IPS DF 19.7 (cell line): ENCODE measurements at regions not wholly inside any gene's neighbourhood (a gene's known extent, or its start where the extent isn't known, plus 50 kb on each side); places are given as distances from the start of the nearest gene placed in this dataset.

ENCODE experiments used
- DNase-seq: peaks from one replicate; pipeline ENCODE4 v3.0.0-alpha.2; 2013; ENCODE audit warnings: low read depth, low spot score

GRCh38 chr18:7349181-7349837 is 118.4 kb downstream of the LRRC30 start:
- no peak for DNase-seq

- no peak for DNase-seq
Measured at GRCh38 chr18:7358989-7359726, 128.3 kb downstream of the LRRC30 start.

DNA sequence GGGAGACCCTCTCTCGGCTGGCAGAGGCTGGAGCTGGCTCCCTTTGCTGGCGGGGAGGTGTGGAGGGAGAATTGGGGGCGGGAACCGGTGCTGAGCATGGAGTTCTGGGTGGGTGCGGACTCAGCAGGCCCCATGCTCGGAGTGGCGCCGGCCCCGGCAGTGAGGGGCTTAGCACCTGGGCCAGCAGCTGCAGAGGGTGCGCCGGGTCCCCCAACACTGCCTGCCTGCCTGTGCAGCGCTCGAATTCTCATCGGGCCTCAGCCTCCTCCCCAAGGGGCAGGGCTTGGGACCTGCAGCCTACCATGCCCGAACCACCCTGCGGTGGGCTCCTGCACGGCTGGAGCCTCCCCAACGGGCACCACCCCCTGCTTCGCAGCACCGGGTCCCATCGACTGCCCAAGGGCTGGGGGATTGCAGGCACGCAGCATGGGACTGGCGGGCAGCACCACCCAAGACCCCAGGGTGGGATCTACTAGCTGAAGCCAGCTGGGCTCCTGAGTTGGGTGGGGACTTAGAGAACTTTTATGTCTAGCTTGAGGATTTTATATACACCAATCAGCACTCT is 129.8 kb downstream of the LRRC30 start:
- DNase-seq = no peak

DNA sequence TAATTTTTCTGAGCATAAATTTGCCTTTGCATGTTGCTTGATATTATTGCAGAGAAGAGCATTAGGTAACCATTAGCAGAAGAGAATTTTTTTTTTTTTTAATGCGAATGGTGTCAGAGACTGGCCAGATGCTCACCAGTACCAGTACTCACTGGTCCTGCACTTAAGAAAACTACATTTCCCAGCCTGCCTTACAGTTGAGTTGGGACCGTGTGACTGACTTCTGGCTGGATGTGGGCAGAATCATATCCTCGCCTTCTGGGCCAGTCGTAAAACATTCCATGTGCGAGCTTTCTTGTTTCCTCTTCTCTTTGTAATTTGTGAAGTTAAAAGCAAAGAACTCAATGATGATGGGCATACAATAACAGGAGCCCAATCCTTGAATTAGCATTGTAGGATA is 132.4 kb downstream of the LRRC30 start:
- DNase-seq = no peak

DNA sequence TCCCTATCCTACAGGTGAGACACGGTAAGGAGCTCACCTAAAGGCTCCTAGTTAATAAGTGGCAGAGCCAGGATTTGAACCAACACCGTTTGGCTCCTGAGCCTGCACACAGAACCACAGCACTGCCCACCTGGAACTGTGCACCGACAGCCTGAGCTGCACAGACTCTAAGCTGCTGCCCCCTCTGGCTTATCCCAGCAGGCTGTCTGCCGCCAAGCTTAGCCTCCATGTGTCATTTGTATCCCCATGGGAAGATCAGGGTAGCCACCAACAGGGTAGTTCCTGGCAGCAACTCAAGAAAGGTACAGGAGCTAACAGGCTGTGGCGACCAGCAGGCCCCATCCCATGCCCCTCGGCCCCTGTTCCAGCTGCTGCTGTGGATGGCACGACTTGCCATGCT is 135.7 kb downstream of the LRRC30 start:
- no peak for DNase-seq

DNA sequence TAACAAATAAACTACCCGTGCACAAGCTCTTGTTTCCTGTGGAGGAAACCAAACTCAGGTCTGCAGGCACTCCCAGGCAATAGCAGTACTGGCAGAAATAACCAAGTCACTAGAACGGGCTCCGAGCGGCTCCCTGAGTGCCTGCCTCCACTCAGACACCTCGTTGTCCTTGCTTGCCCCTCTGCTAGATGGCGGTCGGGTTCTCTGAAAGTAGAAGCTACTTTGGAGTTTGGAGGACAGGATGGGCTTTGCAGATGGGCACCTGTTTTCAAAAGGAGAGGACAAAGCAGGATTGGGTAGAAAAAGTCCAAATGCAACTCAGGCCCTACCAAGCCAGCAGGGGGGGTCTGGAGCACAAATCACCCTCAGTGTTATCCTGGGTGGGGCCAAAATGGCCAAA is 136.4 kb downstream of the LRRC30 start:
- DNase-seq = no peak

DNA sequence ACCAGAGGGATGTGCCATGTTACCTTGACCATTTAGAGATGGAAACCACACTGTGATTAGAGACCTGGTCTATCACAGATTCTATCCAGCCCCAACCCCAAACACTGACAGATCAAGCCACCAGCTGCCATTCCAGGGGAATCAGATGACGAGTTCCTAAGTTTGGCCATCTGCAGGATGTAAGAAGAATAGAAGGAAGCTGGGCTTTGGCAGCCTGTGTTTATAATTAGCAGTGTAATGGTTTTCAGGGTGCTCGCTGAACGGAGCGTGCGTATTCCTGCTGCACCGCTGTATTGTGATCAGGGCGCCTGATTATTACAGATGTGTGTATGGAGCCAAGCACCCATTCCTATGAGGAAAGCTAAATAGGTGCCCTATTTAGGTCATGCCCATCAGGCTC is 138.1 kb downstream of the LRRC30 start:
- no peak for DNase-seq

GRCh38 chr18:7370375-7370774 is 139.5 kb downstream of the LRRC30 start:
- DNase-seq = no peak

- no peak for DNase-seq
Measured at GRCh38 chr18:7370802-7371201, 139.9 kb downstream of the LRRC30 start.

- no peak for DNase-seq
Measured at GRCh38 chr18:7373441-7373840, 142.6 kb downstream of the LRRC30 start.

- DNase-seq = no peak
Measured at GRCh38 chr18:7381307-7381706, 150.4 kb downstream of the LRRC30 start.

- no peak for DNase-seq
Measured at GRCh38 chr18:7382328-7383001, 151.6 kb downstream of the LRRC30 start.

DNA sequence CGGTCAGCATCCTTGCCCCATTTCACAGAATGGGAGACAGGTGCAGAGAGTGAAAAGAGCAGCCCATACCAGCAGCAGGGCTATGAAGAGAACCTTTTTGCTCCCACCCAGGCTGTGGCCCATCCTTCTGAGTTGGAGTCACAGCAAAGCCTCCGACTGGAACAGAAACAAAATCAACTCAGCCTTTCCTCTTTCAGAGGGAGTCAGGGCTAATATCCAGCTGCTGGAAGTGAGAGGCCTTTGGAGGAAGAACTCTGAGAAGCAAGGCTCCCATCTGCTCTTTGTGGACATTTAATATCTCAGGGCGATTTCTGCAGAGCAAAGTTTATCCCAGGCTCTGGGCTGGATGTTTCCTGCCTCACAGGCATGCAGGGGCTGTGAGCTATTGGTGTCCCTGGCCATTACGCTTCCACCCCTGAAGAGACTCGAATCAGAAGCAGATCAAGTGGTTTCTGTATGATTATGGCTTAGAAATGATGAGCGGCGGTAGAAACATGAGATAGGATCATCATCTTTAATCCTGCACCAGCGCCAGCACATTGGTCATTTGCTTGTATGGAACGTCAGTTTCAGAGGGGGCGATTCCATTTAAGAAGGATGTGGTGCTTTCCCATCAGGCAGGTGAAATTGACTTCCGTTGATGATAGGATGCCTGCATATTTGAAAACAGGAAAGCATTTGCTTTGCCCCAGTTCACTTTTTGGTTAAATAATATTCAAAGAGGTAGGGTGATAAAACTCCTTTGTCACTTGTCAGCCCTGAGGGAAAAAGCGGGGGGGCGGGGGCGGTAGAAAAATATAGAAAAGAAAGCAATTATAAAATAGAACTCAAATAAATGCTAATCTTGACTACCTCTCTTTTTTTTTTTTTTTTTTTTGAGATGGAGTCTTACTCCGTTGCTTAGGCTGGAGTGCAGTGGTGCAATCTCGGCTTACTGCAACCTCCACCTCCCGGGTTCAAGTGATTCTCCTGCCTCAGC is 152.4 kb downstream of the LRRC30 start:
- DNase-seq = no peak

GRCh38 chr18:7388741-7389140 is 157.9 kb downstream of the LRRC30 start:
- DNase-seq = no peak

DNA sequence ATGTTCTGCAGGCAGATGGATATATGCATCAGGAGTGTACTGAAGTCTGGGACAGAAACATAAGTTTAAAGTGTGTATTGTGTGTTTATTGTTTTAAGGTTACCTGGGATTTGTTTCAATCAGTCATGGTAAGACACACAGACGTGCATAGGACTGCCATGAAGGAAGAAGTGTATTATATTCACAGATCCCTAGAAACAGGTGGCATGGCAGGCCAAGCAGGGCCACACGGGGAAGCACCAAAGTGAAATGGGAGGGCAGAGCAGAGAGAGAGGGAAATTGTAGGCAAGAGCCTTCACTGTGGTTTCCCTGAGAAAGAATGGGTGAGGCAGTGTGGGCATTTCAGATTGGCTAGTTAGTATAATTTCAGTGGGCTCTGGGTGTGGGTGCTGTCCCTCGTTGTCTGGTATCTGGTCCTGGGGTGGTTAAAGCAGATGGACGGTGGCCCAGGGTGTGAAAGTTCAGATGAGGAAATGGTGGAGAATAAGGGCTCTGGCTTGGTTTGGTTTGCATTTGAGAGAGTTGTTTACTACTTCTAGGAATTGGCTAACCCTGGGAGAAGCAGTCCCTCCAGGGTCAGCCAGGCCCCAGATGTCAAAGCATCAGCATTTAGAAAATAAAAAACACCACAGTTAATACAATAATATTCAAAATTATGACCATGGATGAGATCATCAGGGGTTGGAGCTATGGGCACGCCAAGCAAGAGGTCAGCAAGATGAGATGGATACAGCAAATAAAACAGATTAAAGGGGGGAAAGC is 160.0 kb downstream of the LRRC30 start:
- no peak for DNase-seq

GRCh38 chr18:7393080-7393479 is 162.2 kb downstream of the LRRC30 start:
- no peak for DNase-seq

- DNase-seq = no peak
Measured at GRCh38 chr18:7394050-7394659, 163.3 kb downstream of the LRRC30 start.

DNA sequence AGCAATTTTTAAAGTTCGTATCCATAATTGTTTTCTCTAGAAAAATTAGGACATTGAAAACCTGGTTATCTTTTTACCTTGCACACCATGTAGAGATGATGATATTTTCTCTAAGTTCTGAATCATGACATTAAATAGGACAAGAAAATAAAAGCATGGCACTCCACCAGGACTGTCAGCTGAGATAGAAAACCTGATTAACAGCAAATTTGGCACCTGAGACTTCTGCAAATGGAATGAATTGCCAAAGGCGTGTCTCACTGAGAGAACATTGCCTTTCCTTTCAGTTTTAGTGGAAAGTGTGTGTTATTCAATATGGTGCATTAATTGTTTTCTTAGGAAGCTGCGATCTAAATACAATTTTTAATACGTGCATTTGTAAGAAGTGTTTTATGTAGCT is 164.7 kb downstream of the LRRC30 start:
- DNase-seq = no peak

GRCh38 chr18:7413906-7414305 is 153.2 kb upstream of the PTPRM start:
- no peak for DNase-seq

GRCh38 chr18:7414459-7414858 is 152.7 kb upstream of the PTPRM start:
- DNase-seq = no peak
